Calu3 (cell line): ENCODE measurements at regions not wholly inside any gene's neighbourhood (a gene's known extent, or its start where the extent isn't known, plus 50 kb on each side); places are given as distances from the start of the nearest gene placed in this dataset.

Source experiments
- BruUV-seq: library from RNA; stranded (reverse); fragments of 400-500 nt; replicated peaks from 2 replicates; lab custom pipeline; 2021; lab: Mats Ljungman, UMichigan
- CTCF ChIA-PET: fragments of 300-600 bp; sonication (Branson Sonifier 250); formaldehyde crosslinking; loops from one replicate; lab custom pipeline; 2022; ENCODE audit warnings: antibody characterized with exemption; lab: Charles Lee
- DNase-seq: peaks from one replicate; pipeline ENCODE4 v3.0.0; 2022
- H3K27ac Mint-ChIP-seq: one replicate; pipeline ENCODE4 v1.8.0; 2022; ENCODE audit warnings: mixed read lengths; ENCODE audit not compliant: unreplicated experiment
- H3K27me3 Mint-ChIP-seq: one replicate; pipeline ENCODE4 v1.8.0; 2022; ENCODE audit warnings: mixed read lengths; ENCODE audit not compliant: unreplicated experiment
- H3K36me3 Mint-ChIP-seq: one replicate; pipeline ENCODE4 v1.8.0; 2022; ENCODE audit warnings: mild to moderate bottlenecking, moderate library complexity, mixed read lengths; ENCODE audit not compliant: insufficient read depth, unreplicated experiment
- H3K4me1 Mint-ChIP-seq: one replicate; pipeline ENCODE4 v1.8.0; 2022; ENCODE audit warnings: mild to moderate bottlenecking, low read depth, mixed read lengths; ENCODE audit not compliant: unreplicated experiment
- H3K4me3 Mint-ChIP-seq: one replicate; pipeline ENCODE4 v1.8.0; 2022; ENCODE audit warnings: mild to moderate bottlenecking, low read depth, moderate library complexity, mixed read lengths; ENCODE audit not compliant: unreplicated experiment
- H3K9me3 Mint-ChIP-seq: one replicate; pipeline ENCODE4 v1.8.0; 2022; ENCODE audit warnings: low read depth, mixed read lengths; ENCODE audit not compliant: unreplicated experiment
- intact Hi-C: fragments of 100-400 bp; cut with micrococcal nuclease; formaldehyde crosslinking; loops from one replicate; pipeline ENCODE4 v1.10.0; 2022; ENCODE audit not compliant: unreplicated experiment
- TF ChIP-seq, protein P1 (sequence below): fragments of 200-600 bp; IDR thresholded peaks from one replicate; pipeline ENCODE4 v1.8.0; 2022; ENCODE audit warnings: antibody characterized with exemption; ENCODE audit not compliant: unreplicated experiment

- no TSS peak for BruUV-seq
- DNase-seq: no peak
- peaks cover 6% of the 10 kb centered on the region for H3K4me1 Mint-ChIP-seq
- TF ChIP-seq, protein P1, sequence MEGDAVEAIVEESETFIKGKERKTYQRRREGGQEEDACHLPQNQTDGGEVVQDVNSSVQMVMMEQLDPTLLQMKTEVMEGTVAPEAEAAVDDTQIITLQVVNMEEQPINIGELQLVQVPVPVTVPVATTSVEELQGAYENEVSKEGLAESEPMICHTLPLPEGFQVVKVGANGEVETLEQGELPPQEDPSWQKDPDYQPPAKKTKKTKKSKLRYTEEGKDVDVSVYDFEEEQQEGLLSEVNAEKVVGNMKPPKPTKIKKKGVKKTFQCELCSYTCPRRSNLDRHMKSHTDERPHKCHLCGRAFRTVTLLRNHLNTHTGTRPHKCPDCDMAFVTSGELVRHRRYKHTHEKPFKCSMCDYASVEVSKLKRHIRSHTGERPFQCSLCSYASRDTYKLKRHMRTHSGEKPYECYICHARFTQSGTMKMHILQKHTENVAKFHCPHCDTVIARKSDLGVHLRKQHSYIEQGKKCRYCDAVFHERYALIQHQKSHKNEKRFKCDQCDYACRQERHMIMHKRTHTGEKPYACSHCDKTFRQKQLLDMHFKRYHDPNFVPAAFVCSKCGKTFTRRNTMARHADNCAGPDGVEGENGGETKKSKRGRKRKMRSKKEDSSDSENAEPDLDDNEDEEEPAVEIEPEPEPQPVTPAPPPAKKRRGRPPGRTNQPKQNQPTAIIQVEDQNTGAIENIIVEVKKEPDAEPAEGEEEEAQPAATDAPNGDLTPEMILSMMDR: no peak
- H3K4me3 Mint-ChIP-seq: no peak overlapping the region
- intact Hi-C loops: no loop called here
- CTCF ChIA-PET: no interaction called here
- no peaks in the 10 kb centered on the region for H3K36me3 Mint-ChIP-seq
- no peaks in the 10 kb centered on the region for H3K9me3 Mint-ChIP-seq
- H3K27ac Mint-ChIP-seq: no peak overlapping the region
- H3K27me3 Mint-ChIP-seq: no peaks in the 10 kb centered on the region
These were observed 391.6 kb downstream of the INHBA start for GRCh38 chr7:41311301-41311700.

DNA sequence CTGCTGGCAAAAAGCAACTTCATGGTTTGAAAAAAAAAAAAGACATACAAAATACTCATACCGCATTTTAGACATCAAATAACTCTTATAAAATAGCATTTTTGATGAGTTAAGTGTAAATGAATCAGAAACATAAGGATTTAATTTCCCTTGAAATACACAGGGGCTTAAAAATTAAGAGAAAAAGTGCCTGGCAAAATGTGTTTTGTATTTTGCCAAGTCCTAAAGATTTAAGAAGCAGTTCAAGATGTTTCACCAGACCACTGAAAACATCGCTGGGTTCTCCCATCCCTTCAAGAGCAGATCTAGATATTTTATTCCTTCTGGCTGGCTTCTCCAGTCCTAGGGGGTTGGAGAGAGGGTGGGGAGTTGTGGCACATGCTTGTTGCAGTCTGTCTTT, 396.4 kb downstream of the INHBA start:
- TF ChIP-seq, protein P1: no peak
- H3K27me3 Mint-ChIP-seq: no peaks in the 10 kb centered on the region
- no peaks in the 10 kb centered on the region for H3K4me1 Mint-ChIP-seq
- H3K9me3 Mint-ChIP-seq: peaks cover 4% of the 10 kb centered on the region
- BruUV-seq: no TSS peak
- DNase-seq: no peak
- intact Hi-C loops: no loop called here
- no peak overlapping the region for H3K27ac Mint-ChIP-seq
- no peaks in the 10 kb centered on the region for H3K36me3 Mint-ChIP-seq
- no peak overlapping the region for H3K4me3 Mint-ChIP-seq
- CTCF ChIA-PET: no interaction called here

GRCh38 chr7:41305001-41305400, 397.9 kb downstream of the INHBA start:
- Mint-ChIP-seq H3K27ac (no peak overlapping the region), H3K9me3 (peaks cover 4% of the 10 kb centered on the region), H3K27me3 (no peaks in the 10 kb centered on the region), H3K4me1 (no peaks in the 10 kb centered on the region), H3K4me3 (no peak overlapping the region), H3K36me3 (no peaks in the 10 kb centered on the region)
- TF ChIP-seq, protein P1: no peak
- no TSS peak for BruUV-seq
- CTCF ChIA-PET: no interaction called here
- no peak for DNase-seq
- intact Hi-C loops: no loop called here

GRCh38 chr7:41303709-41304108, 399.2 kb downstream of the INHBA start:
- no peaks in the 10 kb centered on the region for H3K27me3 Mint-ChIP-seq
- intact Hi-C loops: no loop called here
- BruUV-seq: no TSS peak

More at GRCh38 chr7:41303709-41304108, 399.2 kb downstream of the INHBA start:
- Mint-ChIP-seq H3K27ac (no peak overlapping the region), H3K36me3 (no peaks in the 10 kb centered on the region), H3K4me3 (no peak overlapping the region), H3K4me1 (peaks cover 3% of the 10 kb centered on the region), H3K9me3 (peaks cover 4% of the 10 kb centered on the region)
- CTCF ChIA-PET: no interaction called here
- DNase-seq: no peak
- TF ChIP-seq, protein P1: no peak
